ENCODE measurements at regions not wholly inside any gene's neighbourhood (a gene's known extent, or its start where the extent isn't known, plus 50 kb on each side); places are given as distances from the start of the nearest gene placed in this dataset.

DNA sequence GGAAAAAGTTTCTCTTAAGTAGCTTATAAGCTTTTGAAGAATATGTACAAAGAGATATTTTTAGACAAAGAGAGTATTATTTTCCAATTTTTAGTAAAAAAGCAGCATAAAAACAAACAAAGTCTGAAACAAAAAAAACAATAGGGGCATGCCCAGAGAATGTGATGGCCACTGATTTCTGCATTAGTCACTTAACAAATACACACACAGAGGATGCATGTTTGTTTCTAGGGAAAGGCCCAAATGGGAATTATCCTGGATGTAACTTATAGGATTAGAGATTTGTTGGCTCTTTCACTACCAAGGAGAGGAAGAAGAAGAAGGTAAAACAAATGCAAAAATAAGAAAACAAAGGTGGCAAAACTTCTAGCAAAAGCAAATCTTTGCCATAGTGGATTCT is 95.9 kb upstream of the SCOC start:
- DNase-seq (ENCODE audit: low spot score), result no peak

DNA sequence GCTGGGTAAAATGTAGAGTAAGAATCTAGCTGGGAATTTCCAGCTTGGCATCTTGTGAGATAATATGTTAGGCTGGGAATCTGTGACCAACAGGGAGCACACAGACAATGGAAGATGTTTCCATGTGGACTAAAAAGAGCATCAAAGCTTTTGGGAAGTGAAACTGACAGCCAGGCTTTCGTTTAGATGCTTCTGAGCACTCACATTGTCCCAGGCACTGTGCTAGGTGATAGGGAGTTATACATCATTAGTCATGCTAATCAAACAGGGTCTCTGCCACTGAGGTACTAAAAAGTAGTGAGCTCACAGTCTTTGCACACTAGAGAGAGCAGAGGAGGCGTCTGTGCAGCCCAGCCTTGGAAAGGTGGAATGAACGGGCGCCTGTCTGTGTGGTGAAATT is 101.9 kb upstream of the SCOC start:
- no peak for DNase-seq (ENCODE audit: low spot score)

DNA sequence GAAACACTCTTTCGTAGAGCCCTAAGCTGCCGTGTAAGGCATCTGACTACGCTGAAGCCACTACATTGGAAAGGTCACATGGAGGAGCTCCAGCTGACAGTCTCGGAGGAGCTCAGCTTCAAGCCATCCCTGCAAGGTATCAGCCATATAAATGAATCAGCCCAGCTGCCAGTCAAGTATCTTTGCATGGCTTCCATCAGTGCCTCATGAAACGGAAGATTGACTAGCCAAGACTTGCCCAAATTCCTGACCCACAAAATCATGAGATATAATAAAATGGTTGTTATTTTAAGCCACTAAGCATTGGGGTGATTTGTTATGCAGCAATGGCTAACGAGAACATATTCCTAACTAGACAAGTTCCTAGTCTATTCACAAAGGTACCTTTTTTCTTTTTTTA is 104.1 kb upstream of the SCOC start:
- DNase-seq (ENCODE audit: low spot score), result no peak

DNA sequence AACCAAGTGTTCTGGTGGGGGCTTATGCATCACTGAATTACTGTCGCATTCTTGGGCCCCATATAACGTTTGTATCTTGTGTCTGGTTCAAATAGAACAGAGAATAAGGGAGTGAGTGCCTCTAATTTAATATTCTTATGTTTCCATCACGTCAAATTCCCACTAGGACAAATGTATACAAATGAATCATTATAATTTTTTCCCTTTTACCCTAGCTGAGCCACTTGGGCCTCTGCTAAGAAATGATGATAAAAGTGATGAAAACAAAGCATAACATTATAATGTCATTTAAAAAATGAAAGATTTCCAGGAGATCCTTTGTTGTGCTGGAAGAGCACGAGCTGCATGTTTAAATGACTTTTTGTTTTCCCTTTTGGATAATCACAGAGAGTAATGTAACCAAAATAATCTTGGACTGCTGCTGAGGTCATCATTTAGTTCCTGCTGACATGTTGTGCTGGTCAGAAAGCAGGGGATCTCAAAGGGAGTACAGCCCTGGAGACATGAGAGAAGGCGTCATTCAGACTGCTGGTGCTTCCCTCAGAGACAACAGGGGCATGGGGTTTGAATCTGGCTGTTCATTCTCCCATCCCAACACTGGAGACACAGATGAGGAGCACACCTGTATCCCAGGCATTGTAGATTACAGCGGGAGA is 105.1 kb upstream of the SCOC start:
- no peak for DNase-seq (ENCODE audit: low spot score)

DNA sequence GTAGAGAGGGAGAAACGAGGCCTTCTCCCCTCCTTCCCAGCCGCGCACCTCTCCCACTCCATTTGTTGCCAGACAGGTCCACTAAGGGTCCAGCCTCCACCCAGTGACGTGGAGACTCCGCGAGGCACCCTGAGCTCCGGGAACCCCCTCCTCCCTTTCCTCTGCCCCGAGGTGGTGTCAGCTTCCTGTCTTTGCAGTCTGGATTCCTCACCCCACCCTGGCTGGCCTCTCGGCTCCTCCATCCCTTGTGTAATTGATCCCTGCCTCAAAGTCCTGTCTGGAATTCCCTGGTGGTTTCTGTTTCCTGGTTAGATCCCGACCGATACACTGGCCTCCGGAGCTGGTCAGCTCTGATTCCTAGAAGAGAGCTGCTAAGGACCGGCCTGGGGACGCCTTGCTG is 105.9 kb upstream of the SCOC start:
- no peak for DNase-seq (ENCODE audit: low spot score)

DNA sequence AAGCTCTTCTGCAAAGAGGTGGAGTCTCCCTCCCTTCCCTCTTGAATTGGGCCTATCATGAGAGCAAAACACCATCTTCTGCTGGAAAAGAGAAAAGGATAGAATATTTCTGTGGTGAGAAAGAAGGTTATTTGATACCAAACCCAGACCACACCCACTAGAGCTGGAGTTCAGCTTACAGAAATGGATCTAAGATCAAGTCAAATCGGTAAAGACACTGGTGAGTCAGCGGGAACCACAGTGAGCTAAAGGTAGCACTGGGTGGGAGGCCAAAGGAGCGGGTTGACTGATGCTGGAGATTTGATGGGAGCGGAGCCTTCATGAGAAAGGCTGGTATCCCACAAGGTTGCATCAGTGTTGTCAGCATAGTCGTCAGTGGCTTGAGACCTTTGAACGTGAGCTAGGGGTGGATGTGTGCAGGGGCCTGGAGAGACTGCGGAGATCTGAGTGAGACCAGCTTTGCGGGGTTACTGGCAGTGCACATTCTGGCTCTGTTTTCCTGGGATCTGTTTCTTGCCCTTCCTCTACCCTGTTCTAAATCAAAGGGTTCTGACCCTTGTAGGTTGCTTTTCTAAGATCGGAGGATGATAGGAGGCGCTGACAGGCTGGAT is 106.4 kb upstream of the SCOC start:
- DNase-seq (ENCODE audit: low spot score), result no peak

DNA sequence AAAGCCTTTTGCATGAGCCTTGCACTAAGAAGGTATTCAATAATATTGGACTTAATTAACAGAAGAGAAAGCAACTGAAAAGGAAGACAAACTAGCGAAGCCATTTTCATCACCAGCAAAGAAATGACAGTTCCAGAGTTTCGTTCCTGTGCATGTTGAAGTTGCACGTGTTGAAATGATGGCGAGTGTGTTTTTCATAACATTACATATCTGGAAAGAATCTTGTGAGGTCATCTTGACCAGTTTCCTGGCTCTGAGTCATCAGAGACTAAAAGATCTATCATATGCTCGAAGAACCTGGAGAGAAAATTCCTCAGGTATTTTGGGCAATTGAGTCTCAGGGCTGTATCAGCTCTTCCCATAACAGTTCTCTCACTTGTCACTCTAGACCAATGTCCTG is 106.2 kb upstream of the MAML3 start:
- no peak for DNase-seq (ENCODE audit: low spot score)

DNA sequence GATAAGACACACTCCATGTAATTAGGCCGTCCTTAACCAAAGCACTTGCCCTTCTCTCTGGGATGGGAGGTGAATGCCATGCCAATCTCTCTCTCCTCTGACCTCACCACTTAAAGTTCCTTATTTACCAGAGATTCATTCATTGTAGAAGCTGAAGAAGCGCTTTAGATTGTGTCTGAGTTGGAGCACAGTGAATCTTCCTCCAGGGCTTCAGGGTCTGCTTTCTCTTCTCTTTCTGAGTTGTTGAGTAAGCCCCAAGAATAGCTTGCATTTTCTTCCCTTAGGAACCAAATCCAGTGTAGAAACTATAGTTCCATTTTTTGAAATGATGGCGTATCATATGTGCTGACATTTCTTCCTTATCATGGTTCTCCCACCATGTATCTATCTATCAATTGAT is 104.5 kb upstream of the MAML3 start:
- DNase-seq (ENCODE audit: low spot score), result no peak

DNA sequence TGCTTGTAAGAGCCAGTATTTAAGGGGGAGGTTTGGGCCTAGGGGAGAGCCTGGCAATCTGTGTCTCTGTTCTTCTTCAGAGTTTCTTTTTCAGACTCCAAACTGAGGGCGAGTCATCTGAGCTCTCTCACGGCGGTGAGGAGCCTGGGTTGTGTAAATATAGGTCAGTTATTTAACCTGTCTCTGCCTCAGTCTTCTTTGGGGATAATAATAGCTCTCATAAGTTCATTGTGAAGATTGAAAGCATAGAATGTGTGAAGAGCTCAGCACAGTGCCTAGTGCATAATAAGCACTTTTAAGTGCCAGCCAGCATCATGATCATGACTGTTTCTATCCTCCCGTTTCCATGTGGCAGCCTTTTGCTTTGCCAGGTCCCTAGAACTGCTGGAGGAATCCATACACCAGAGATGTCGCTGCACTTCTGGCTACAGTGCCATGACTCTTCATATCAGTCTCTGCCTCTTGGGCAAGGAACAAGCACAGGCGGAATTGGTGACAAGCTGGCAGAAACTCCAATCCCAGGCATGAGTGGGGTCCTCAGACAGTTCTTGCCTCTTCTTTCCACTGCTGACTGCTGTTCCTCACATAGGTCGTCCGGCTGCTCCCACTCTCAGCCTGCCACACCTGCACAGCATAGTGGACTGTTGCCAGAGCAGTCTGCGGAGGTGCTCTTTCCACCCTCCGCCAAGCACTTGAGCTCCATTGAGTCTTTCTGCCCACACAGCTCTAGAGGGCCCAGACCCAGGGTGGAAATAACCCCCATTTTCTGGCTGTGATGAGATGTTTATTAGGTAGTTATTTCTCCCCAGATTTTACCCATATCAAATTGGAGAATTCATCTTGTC is 103.7 kb upstream of the MAML3 start:
- no peak for DNase-seq (ENCODE audit: low spot score)

DNA sequence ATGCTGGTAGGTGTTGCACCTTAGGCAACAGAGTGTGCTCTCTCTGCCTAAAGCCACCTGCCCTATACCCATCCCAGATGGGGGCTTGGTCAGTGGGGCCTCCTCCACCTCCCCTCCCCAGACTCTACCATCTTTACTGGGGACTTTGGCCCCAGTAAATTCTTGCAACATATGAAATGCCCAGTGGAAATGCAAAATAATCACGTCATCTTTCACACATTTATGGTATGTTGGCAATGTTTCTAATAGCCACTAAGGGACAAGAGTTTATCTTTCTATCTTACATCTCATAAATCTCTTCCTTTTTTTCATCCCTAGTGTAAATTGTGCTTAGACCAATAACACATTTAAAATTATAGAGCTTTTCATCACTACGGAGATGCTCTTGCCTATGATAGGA is 103.0 kb upstream of the MAML3 start:
- no peak for DNase-seq (ENCODE audit: low spot score)

DNA sequence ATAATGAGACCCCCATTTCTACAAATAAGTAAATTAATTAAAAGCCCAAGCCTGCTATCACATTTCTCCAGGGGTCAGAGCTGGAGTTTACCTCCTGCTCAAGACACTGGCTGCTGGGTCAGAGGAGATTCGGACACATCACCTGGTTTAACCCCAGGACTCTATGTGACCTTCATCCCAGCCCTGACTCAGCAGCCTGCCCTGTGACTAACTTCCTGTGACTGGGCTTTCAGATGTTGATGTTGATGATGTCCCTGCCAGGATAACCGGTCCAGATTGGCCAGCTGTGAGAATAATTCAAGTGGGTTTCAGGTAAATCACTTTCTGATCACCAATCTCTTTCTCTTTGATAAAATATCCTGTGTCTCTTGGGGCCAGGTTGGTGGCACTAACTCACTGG is 102.4 kb upstream of the MAML3 start:
- no peak for DNase-seq (ENCODE audit: low spot score)

DNA sequence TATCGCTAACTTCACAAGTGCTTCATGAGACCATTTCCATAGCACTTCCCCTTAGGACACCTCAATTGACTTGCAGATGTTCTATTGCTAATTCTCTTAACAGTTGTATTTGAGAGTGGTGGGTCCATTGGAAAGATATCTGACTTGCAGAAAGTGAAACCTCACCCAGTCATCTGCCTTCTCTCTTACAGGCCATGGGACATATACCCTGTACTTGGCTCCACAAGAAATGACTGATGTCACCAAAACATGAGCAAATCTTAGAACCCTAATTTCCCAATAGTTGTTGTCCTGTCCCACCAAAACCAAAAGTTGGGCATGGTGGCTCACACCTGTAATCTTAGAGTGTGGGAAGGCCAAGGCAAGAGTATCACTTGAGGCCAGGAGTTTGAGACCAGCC is 101.9 kb upstream of the MAML3 start:
- DNase-seq (ENCODE audit: low spot score), result no peak

DNA sequence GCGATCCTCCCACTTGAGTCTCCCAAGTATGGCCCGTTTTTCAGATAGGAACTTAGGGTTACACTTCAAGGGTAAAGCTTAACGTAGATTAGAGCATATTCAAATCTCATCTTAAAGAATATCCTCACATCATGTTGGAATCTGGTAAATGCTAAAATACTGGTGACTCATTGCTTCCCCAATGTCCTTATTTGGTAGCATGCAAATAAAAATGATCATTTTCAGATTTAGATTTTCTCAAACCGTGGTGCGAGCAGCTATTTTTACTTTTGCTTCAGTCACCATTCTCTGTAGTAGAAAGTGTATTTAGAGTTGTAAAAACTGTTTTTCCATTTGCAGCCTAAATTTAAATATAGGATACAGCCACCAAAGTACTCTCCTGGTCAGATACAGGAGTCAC is 101.5 kb upstream of the MAML3 start:
- no peak for DNase-seq (ENCODE audit: low spot score)

DNA sequence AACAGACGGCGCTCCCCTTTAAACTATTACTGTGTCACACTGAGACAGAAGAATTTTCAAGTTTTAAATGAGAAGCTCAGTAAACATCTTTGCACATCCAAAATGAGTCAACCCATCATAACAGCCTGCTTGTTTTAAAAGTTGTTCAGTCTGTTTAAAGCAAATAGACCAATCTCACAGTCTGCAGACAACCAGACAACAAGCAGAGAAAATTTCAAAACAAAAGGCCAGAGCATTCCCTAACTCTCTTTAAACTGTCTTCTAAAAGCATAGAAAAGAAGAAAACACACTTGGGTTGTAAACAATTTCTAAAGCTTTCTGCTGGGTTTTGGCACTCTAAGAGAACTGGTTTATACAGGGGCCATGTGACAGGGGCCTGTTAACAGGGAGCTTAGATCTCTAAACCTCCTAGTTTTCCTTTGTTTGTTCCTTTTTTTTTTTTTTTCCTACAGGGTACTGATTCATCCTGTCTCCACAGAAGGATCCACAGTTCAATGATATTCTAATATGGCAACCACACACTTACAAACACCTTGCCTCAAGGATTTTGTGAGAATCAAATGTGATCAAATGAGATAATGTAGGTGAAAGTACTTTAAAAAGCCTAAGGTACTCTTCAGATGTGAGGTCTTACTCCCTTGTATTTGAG is 100.8 kb upstream of the MAML3 start:
- DNase-seq (ENCODE audit: low spot score), result peak; percentile 43

DNA sequence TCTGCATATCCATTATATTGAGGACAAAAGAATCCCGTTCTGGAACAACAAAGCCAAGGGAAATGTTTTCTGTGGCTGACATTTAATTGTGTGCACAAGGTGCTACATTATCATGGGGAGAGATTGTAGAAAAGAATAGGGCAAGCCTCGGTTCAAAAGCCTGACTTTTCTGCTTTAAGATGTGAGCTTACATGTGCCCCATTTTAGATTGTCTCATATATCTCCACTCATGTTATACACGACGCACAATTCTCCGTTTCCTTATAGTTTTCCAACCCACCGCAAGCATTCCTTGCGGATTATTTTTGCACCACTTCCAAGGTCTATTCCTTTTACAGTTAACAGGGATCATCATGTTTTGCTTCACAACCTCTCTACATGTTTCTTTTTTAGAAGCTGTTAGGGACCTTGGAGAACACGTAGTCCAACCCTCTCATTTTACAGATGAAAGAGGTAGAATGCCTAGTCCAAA is 99.6 kb upstream of the MAML3 start:
- no peak for DNase-seq (ENCODE audit: low spot score)

DNA sequence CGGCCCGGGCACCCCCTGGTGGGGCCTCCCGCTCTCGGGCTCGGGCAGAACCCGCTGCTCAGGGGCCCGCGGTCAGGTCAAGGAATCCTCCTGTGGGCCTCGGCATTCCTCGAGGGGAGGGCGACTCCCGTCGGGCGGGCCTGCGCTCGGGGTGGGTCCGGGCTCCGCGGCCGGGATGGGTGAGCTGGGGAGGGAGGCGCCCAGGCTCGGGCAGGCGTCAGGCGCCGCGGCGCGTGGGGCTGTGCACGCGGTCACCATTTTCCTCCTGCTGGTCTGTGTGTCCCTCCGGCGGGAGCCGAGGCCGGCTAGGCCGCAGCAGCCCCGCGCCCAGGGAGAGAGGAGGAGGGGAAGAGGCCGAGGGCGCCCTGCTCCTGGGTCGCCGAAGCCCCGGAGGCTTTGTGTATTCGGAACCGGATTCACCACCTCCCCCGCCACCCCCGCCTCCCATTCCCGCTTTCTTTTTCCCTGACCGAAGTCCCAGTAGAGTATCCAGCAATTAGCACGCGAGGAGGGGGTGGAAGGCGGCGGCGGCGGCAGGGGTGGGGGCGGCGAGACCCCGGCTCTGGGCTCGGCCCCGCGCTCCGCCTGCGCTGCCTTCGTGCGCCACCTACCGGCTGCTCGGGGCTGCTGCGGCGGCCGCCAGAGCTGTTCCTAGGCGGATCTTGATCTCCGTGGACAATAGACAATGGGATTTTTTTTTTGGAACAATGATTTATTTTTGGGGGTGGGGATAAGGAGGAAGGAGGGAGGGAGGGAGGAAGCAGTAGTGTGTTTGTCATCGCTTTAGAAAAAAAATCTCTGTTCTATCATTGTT is 99.0 kb upstream of the MAML3 start:
- peak; percentile 96 for DNase-seq (ENCODE audit: low spot score)

DNA sequence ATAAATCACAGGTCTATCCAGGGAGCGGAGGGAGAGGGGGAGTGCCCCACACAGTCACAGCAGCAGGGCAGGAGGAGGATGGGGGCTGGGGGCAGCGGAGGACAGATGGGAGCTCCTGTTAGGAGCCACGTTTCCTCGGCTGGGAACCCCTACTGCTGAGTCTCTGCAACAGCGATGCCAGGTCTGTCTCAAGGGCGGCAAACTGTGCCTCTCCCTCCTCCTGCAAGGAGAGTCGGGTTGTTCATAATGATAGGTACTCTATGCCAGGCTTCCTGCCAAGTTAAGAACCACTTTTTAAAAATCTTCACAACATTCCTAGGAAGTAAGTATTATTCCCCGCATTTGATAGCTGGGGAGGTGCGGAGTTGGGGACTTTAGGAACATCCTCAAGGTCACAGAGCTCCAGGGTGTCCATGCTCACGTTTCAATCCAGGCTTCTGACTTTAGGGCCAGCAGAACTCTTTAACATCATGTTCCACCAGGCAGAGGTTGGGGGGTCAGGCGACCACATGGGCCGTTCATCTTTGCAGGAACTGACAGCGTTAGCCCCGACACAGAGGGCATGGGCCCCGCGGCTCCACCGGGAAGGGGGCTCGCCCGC is 98.3 kb upstream of the MAML3 start:
- peak; percentile 45 for DNase-seq (ENCODE audit: low spot score)

DNA sequence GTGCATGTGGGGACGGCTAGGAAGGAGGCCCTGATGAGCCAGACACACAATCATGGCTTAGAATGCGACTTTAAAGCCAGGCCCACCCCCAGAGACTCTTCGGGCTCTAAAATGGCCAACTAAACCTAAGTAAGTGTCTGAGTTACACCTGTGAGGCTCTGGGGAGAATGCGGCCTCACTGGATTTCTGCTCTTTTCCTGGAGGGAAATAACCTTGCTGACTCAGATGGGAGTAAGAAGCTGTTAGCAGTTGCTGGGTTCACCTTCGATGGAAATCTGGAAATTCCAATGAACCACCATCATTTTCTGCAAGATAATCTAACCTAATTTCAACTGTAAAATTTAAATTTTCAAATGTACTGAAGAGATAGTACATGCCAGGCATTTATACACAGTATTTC is 97.6 kb upstream of the MAML3 start:
- no peak for DNase-seq (ENCODE audit: low spot score)

DNA sequence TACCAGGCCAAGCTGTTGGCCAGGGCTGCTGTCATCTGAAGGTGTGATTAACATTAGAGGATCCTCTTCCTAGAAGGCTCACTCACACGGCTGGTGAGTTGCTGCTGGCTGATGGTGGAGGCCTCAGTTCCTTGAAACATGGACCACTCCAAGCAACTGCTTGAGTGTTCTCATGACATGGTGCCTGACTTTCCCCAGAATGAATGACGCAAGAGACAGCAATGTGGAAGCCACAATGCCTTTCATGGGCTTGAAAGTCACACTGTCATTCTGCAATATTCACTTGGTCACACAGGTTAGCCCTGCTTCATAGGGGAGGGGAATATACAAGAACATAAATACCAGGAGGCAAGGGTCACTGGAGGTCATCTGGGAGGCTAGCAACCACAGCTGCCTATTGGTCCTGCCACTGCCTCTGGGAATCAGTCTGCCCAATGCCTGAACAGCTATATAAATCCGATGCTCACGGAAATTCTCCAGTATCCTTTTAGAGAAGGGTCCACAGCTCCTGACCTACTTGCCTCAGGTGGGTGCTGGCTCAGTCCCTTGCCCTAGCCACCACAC is 97.1 kb upstream of the MAML3 start:
- no peak for DNase-seq (ENCODE audit: low spot score)

DNA sequence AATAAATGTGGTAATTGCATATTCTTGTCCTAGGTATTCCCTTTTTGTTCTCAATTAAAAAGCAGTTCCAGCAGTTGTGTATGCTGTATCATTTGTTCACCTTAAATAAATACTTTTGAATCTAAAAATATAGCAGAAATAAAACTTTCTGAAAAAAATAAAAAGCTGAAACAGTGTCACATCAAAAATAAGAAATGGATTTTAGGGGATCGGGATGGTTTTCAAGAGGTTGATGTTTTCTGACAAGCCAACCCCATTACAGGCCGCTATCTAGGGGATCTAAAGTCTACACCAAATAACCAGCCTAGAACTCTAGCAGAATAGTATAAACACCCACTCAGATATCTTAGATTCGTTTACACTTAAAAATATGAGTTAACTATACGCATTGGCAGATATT is 95.4 kb upstream of the MAML3 start:
- DNase-seq (ENCODE audit: low spot score), result no peak

DNA sequence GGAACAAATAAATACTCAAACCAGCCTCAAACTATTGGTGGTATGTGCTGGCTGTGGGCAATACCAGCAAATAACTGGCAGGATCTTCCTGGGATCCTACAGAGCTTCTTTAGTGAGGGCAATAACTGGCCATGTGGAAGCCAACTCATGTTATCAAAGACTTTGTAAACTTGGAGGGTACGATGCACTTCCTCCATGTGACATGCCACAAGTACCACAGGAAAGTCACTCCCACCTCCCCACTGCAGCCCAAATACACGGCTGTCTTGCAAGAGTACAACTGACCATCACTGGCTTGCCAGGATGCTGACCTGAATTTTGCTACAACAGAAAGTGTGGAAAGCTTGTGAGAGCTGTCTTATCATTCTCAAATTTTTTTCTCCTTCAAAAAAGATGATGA is 93.3 kb upstream of the MAML3 start:
- no peak for DNase-seq (ENCODE audit: low spot score)
